ENCODE measurements at regions not wholly inside any gene's neighbourhood (a gene's known extent, or its start where the extent isn't known, plus 50 kb on each side); places are given as distances from the start of the nearest gene placed in this dataset.

GRCh38 chr3:5809586-5810246, 622.2 kb downstream of the EDEM1 start:
- DNase-seq (ENCODE audit: low spot score, unreplicated experiment): no peak
- Mint-ChIP-seq H3K27me3 (peaks cover 4% of the 10 kb centered on the region), H3K4me3 (ENCODE audit: low read depth) (no peak overlapping the region), H3K27ac (no peak overlapping the region), H3K36me3 (ENCODE audit: insufficient read depth) (no peaks in the 10 kb centered on the region), H3K4me1 (ENCODE audit: low read depth) (peaks cover 3% of the 10 kb centered on the region), H3K9me3 (ENCODE audit: low read depth) (no peaks in the 10 kb centered on the region)
- no peak for TF ChIP-seq CTCF (IDR thresholded peaks at IDR 0.05; ENCODE audit: unreplicated experiment)

GRCh38 chr3:5811016-5811415, 623.5 kb downstream of the EDEM1 start:
- H3K4me1 Mint-ChIP-seq (ENCODE audit: low read depth): peaks cover 3% of the 10 kb centered on the region
- TF ChIP-seq CTCF (IDR thresholded peaks at IDR 0.05; ENCODE audit: unreplicated experiment): no peak
- no peaks in the 10 kb centered on the region for H3K36me3 Mint-ChIP-seq (ENCODE audit: insufficient read depth)
- no peak for DNase-seq (ENCODE audit: low spot score, unreplicated experiment)
- H3K27ac Mint-ChIP-seq: no peak overlapping the region
- H3K27me3 Mint-ChIP-seq: peaks cover 4% of the 10 kb centered on the region
- H3K9me3 Mint-ChIP-seq (ENCODE audit: low read depth): no peaks in the 10 kb centered on the region
- no peak overlapping the region for H3K4me3 Mint-ChIP-seq (ENCODE audit: low read depth)

GRCh38 chr3:5813521-5813920, 626.0 kb downstream of the EDEM1 start:
- Mint-ChIP-seq H3K9me3 (ENCODE audit: low read depth) (no peaks in the 10 kb centered on the region), H3K27me3 (peaks cover 4% of the 10 kb centered on the region), H3K27ac (no peak overlapping the region), H3K4me1 (ENCODE audit: low read depth) (peaks cover 6% of the 10 kb centered on the region), H3K4me3 (ENCODE audit: low read depth) (no peak overlapping the region), H3K36me3 (ENCODE audit: insufficient read depth) (no peaks in the 10 kb centered on the region)
- no peak for DNase-seq (ENCODE audit: low spot score, unreplicated experiment)
- no peak for TF ChIP-seq CTCF (IDR thresholded peaks at IDR 0.05; ENCODE audit: unreplicated experiment)

GRCh38 chr3:5822843-5823242, 635.3 kb downstream of the EDEM1 start:
- Mint-ChIP-seq H3K9me3 (ENCODE audit: low read depth) (peaks cover 8% of the 10 kb centered on the region), H3K4me1 (ENCODE audit: low read depth) (peaks cover 15% of the 10 kb centered on the region), H3K36me3 (ENCODE audit: insufficient read depth) (peaks cover under 1% of the 10 kb centered on the region), H3K27me3 (no peaks in the 10 kb centered on the region), H3K4me3 (ENCODE audit: low read depth) (no peak overlapping the region), H3K27ac (no peak overlapping the region)
- no peak for DNase-seq (ENCODE audit: low spot score, unreplicated experiment)
- TF ChIP-seq CTCF (IDR thresholded peaks at IDR 0.05; ENCODE audit: unreplicated experiment): no peak

GRCh38 chr3:5826467-5826866, 639.0 kb downstream of the EDEM1 start:
- no peak for DNase-seq (ENCODE audit: low spot score, unreplicated experiment)
- no peaks in the 10 kb centered on the region for H3K27me3 Mint-ChIP-seq
- H3K9me3 Mint-ChIP-seq (ENCODE audit: low read depth): peaks cover 15% of the 10 kb centered on the region
- H3K4me1 Mint-ChIP-seq (ENCODE audit: low read depth): peaks cover 13% of the 10 kb centered on the region
- peaks cover 2% of the 10 kb centered on the region for H3K36me3 Mint-ChIP-seq (ENCODE audit: insufficient read depth)
- H3K4me3 Mint-ChIP-seq (ENCODE audit: low read depth): no peak overlapping the region
- TF ChIP-seq CTCF (IDR thresholded peaks at IDR 0.05; ENCODE audit: unreplicated experiment): no peak
- no peak overlapping the region for H3K27ac Mint-ChIP-seq
